Panc1 (cell line): ENCODE measurements at regions not wholly inside any gene's neighbourhood (a gene's known extent, or its start where the extent isn't known, plus 50 kb on each side); places are given as distances from the start of the nearest gene placed in this dataset.

Source experiments
- ATAC-seq: fragments of 200-7000 bp; cut with Tn5 transposase; 2 replicates; pipeline ENCODE4 v1.9.1; 2020; ENCODE audit warnings: mild to moderate bottlenecking, moderate library complexity
- BruUV-seq: library from RNA; stranded (reverse); fragments of 400-500 nt; replicated peaks from 2 replicates; lab custom pipeline; 2021; lab: Mats Ljungman, UMichigan
- CTCF ChIA-PET: fragments of 300-600 bp; sonication (Branson Sonifier 250); formaldehyde crosslinking; loops from one replicate; lab custom pipeline; 2022; ENCODE audit warnings: antibody characterized with exemption; lab: Charles Lee
- POLR2A ChIA-PET: fragments of 300-600 bp; sonication (Branson Sonifier 250); formaldehyde crosslinking; loops from one replicate; lab custom pipeline; 2022; ENCODE audit warnings: antibody characterized with exemption; lab: Charles Lee
- DNase-seq: peaks from one replicate; pipeline ENCODE4 v3.0.0-alpha.2; 2010; ENCODE audit warnings: low read depth, low spot score
- H3K27ac ChIP-seq: 2 replicates; pipeline ENCODE4 v1.5.1; 2011; ENCODE audit warnings: mild to moderate bottlenecking, low read length, inconsistent platforms
- H3K27me3 ChIP-seq: fragments of 200-500 bp; sonication (Bioruptor generic); 2 replicates; pipeline ENCODE4 v1.6.0; 2014; ENCODE audit warnings: low read length, inconsistent platforms; ENCODE audit not compliant: control insufficient read depth, insufficient read depth
- H3K36me3 ChIP-seq: fragments of 200-500 bp; sonication (Bioruptor generic); 2 replicates; pipeline ENCODE4 v1.5.1; 2014; ENCODE audit warnings: inconsistent platforms, mild to moderate bottlenecking, low read length, moderate library complexity; ENCODE audit not compliant: control insufficient read depth, insufficient read depth
- H3K4me1 ChIP-seq: 2 replicates; pipeline ENCODE4 v1.5.1; 2011; ENCODE audit warnings: inconsistent platforms, mild to moderate bottlenecking, low read length, moderate library complexity; ENCODE audit not compliant: control insufficient read depth, insufficient read depth
- H3K4me3 ChIP-seq, 2 experiments: 2 replicates each; pipeline ENCODE4 v1.5.1; 2011 to 2012; ENCODE audit warnings: low read depth in 2 of 2, low read length in 2 of 2, mild to moderate bottlenecking in 2 of 2, inconsistent platforms in 1 of 2, moderate library complexity in 1 of 2
- H3K9me3 ChIP-seq: fragments of 200-500 bp; sonication (Bioruptor generic); 2 replicates; pipeline ENCODE4 v1.5.1; 2014; ENCODE audit warnings: low read depth, mild to moderate bottlenecking, inconsistent platforms, low read length, moderate library complexity; ENCODE audit not compliant: control insufficient read depth, insufficient read depth
- POLR2AphosphoS5 ChIP-seq: IDR thresholded peaks from 2 replicates; pipeline ENCODE4 v1.6.1; 2012; ENCODE audit warnings: mild to moderate bottlenecking, low read depth, low read length, moderate library complexity
- REST ChIP-seq, 2 experiments: IDR thresholded peaks; 2 replicates each; pipeline ENCODE4 v1.6.1; 2011 to 2012; ENCODE audit warnings: low read depth in 2 of 2, control low read depth in 1 of 2, low read length in 1 of 2, mild to moderate bottlenecking in 1 of 2, moderate library complexity in 1 of 2; ENCODE audit not compliant: insufficient read depth in 1 of 2
- SIN3A ChIP-seq: IDR thresholded peaks from 2 replicates; pipeline ENCODE4 v1.6.1; 2012; ENCODE audit warnings: low read depth, mild to moderate bottlenecking, low read length, moderate library complexity, borderline replicate concordance; ENCODE audit not compliant: insufficient read depth
- TCF7L2 ChIP-seq: IDR thresholded peaks from 2 replicates; pipeline ENCODE4 v1.6.1; 2011; ENCODE audit warnings: mild to moderate bottlenecking, low read depth, low read length, inconsistent platforms
- in situ Hi-C: cut with HindIII; loops from 2 replicates; pipeline ENCODE4 v1.10.0; 2016; ENCODE audit warnings: low sequenced_read_pairs, low pct_unique_long_range_greater_than_20kb
- intact Hi-C: fragments of 100-400 bp; cut with micrococcal nuclease; formaldehyde crosslinking; loops from one replicate; pipeline ENCODE4 v1.10.0; 2022; ENCODE audit not compliant: unreplicated experiment
- TF ChIP-seq, protein P1 (sequence below): fragments of 450-650 bp; IDR thresholded peaks from 2 replicates; pipeline ENCODE4 v1.5.1; 2017; ENCODE audit warnings: mild to moderate bottlenecking

- in situ Hi-C loops (no loop called here), intact Hi-C loops (no loop called here)
- DNase-seq (no peak), ATAC-seq (no peak)
- ChIA-PET POLR2A (no interaction called here), CTCF (no interaction called here)
- no TSS peak for BruUV-seq
- Histone ChIP-seq H3K27me3 (no peaks in the 10 kb centered on the region), H3K27ac (no peak overlapping the region), H3K36me3 (no peaks in the 10 kb centered on the region), H3K4me1 (no peaks in the 10 kb centered on the region), H3K9me3 (no peaks in the 10 kb centered on the region), H3K4me3 (no peak overlapping the region)
- TF ChIP-seq, protein P1, sequence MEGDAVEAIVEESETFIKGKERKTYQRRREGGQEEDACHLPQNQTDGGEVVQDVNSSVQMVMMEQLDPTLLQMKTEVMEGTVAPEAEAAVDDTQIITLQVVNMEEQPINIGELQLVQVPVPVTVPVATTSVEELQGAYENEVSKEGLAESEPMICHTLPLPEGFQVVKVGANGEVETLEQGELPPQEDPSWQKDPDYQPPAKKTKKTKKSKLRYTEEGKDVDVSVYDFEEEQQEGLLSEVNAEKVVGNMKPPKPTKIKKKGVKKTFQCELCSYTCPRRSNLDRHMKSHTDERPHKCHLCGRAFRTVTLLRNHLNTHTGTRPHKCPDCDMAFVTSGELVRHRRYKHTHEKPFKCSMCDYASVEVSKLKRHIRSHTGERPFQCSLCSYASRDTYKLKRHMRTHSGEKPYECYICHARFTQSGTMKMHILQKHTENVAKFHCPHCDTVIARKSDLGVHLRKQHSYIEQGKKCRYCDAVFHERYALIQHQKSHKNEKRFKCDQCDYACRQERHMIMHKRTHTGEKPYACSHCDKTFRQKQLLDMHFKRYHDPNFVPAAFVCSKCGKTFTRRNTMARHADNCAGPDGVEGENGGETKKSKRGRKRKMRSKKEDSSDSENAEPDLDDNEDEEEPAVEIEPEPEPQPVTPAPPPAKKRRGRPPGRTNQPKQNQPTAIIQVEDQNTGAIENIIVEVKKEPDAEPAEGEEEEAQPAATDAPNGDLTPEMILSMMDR = no peak
- TF ChIP-seq SIN3A = no peak
- TF ChIP-seq TCF7L2 = no peak
- no peak for TF ChIP-seq REST (IDR thresholded peaks at IDR 0.05; ENCODE audit: insufficient read depth in 1 of 2, low read depth in 2 of 2, low read length in 1 of 2)
- TF ChIP-seq POLR2AphosphoS5 = no peak
Observed at GRCh38 chr9:79256691-79257213, 315.0 kb upstream of the TLE4 start.

- TF ChIP-seq TCF7L2 = no peak
- no peak for TF ChIP-seq SIN3A
- TF ChIP-seq, protein P1 = no peak
- no peak for TF ChIP-seq REST (IDR thresholded peaks at IDR 0.05; ENCODE audit: insufficient read depth in 1 of 2, low read depth in 2 of 2, low read length in 1 of 2)
- no peak for TF ChIP-seq POLR2AphosphoS5
- no peaks in the 10 kb centered on the region for H3K4me1 ChIP-seq
- intact Hi-C loops = no loop called here
- in situ Hi-C loops = no loop called here
- ATAC-seq (no peak), DNase-seq (no peak)
- no peaks in the 10 kb centered on the region for H3K36me3 ChIP-seq
- no peaks in the 10 kb centered on the region for H3K27me3 ChIP-seq
- ChIA-PET POLR2A (no interaction called here), CTCF (no interaction called here)
- no peak overlapping the region for H3K4me3 ChIP-seq
- H3K27ac ChIP-seq = no peak overlapping the region
- BruUV-seq = no TSS peak
- H3K9me3 ChIP-seq = no peaks in the 10 kb centered on the region
Observed at GRCh38 chr9:79257228-79257781, 314.5 kb upstream of the TLE4 start.
